ENCODE measurements at regions not wholly inside any gene's neighbourhood (a gene's known extent, or its start where the extent isn't known, plus 50 kb on each side); places are given as distances from the start of the nearest gene placed in this dataset.

- ATAC-seq (no peak), DNase-seq (ENCODE audit: low read depth, low spot score) (no peak)
- no peak overlapping the region for H3K9ac ChIP-seq (ENCODE audit: low read length)
- ChIA-PET POLR2A (no interaction called here), RAD21 (ENCODE audit: low non-redundant PET in 1 of 2, low total read pairs in 2 of 2, uncharacterized antibody in 2 of 2, unreplicated experiment in 2 of 2) (no interaction called here), CTCF (no interaction called here)
- no peaks in the 10 kb centered on the region for H3K27me3 ChIP-seq (ENCODE audit: insufficient read depth, low read length)
- no peak overlapping the region for H3K4me2 ChIP-seq (ENCODE audit: low read length)
- intact Hi-C loops (cut with micrococcal nuclease) = no loop called here
- no peak overlapping the region for H2AFZ ChIP-seq (ENCODE audit: low read depth, low read length, poor library complexity, severe bottlenecking)
- no peaks in the 10 kb centered on the region for H4K20me1 ChIP-seq (ENCODE audit: insufficient read depth)
- H3K36me3 ChIP-seq (ENCODE audit: control insufficient read depth in 1 of 2, insufficient read depth in 2 of 2, low read length in 2 of 2) = no peaks in the 10 kb centered on the region
- no peaks in the 10 kb centered on the region for H3K4me1 ChIP-seq (ENCODE audit: control insufficient read depth in 1 of 2, insufficient read depth in 2 of 2, low read length in 2 of 2)
- H3K27ac ChIP-seq (ENCODE audit: low read depth, low read length) = no peak overlapping the region
- no peaks in the 10 kb centered on the region for H3K79me2 ChIP-seq (ENCODE audit: insufficient read depth, low read length)
- H3K9me2 ChIP-seq (ENCODE audit: insufficient read depth) = no peaks in the 10 kb centered on the region
- no peak for TF ChIP-seq EGR1 (IDR thresholded peaks at IDR 0.05; ENCODE audit: low read depth)
- no peak for TF ChIP-seq TCF7L2 (IDR thresholded peaks at IDR 0.05; ENCODE audit: borderline replicate concordance, extremely low read depth, insufficient read depth, insufficient read length)
- no peak for TF ChIP-seq CTCF (IDR thresholded peaks at IDR 0.05 in 2 of 3, conservative IDR thresholded peaks at IDR 0.05 in 1 of 3; ENCODE audit: borderline replicate concordance in 1 of 3, insufficient read depth in 1 of 3, low read depth in 2 of 3, low read length in 2 of 3)
- no peak for TF ChIP-seq YY1 (IDR thresholded peaks at IDR 0.05; ENCODE audit: extremely low read depth, insufficient replicate concordance, low read depth, low read length)
- no peak for TF ChIP-seq CEBPB (IDR thresholded peaks at IDR 0.05; ENCODE audit: low read depth)
- no peak for TF ChIP-seq ZBTB33 (IDR thresholded peaks at IDR 0.05; ENCODE audit: extremely low read depth, insufficient replicate concordance, low read length)
- TF ChIP-seq ZNF274 (IDR thresholded peaks at IDR 0.05; ENCODE audit: low read depth, low read length) = no peak
- TF ChIP-seq REST (IDR thresholded peaks at IDR 0.05; ENCODE audit: low read depth) = no peak
- TF ChIP-seq SRF (IDR thresholded peaks at IDR 0.05; ENCODE audit: low read depth) = no peak
- TF ChIP-seq ELF1 (IDR thresholded peaks at IDR 0.05; ENCODE audit: borderline replicate concordance, low read depth) = no peak
- TF ChIP-seq EZH2phosphoT487 (IDR thresholded peaks at IDR 0.05; ENCODE audit: borderline replicate concordance) = no peak
- no peak for TF ChIP-seq SIN3A (IDR thresholded peaks at IDR 0.05; ENCODE audit: low read depth)
- H3K4me3 ChIP-seq (replicated peaks in 1 of 2; ENCODE audit: low read depth in 1 of 2, low read length in 2 of 2) = no peak overlapping the region
- no TSS peak for BruUV-seq (replicated peaks)
- no peaks in the 10 kb centered on the region for H3K9me3 ChIP-seq (ENCODE audit: control insufficient read depth in 1 of 2, insufficient read depth in 1 of 2, low read depth in 1 of 2, low read length in 2 of 2)
Measured at GRCh38 chr9:107971241-107971640, 481.7 kb upstream of the KLF4 start.

All from HCT116 (cell line).